Astrocyte (in vitro differentiated cells and primary cell): ENCODE measurements at regions not wholly inside any gene's neighbourhood (a gene's known extent, or its start where the extent isn't known, plus 50 kb on each side); places are given as distances from the start of the nearest gene placed in this dataset.

Experiments used
- CTCF ChIP-seq: IDR thresholded peaks from 2 replicates; pipeline ENCODE4 v1.5.1; 2011; ENCODE audit warnings: low read depth, mild to moderate bottlenecking, inconsistent platforms, low read length, moderate library complexity; ENCODE audit not compliant: insufficient read depth
- EZH2 ChIP-seq: IDR thresholded peaks from 2 replicates; pipeline ENCODE4 v1.6.1; 2012; ENCODE audit warnings: mild to moderate bottlenecking, low read length, inconsistent platforms; ENCODE audit not compliant: insufficient read depth

- TF ChIP-seq CTCF (no peak), EZH2 (no peak)
Measured at GRCh38 chr7:28346256-28346655, 66.1 kb upstream of the CREB5 start.
